SU-DHL-6 (cell line): ENCODE measurements at regions not wholly inside any gene's neighbourhood (a gene's known extent, or its start where the extent isn't known, plus 50 kb on each side); places are given as distances from the start of the nearest gene placed in this dataset.

ENCODE experiments used
- H2AFZ ChIP-seq: fragments of 200-600 bp; sonication (generic); 2 replicates; pipeline ENCODE4 v1.6.1; 2014; ENCODE audit warnings: low read depth, mild to moderate bottlenecking, moderate library complexity, mixed read lengths, antibody characterized with exemption, low read length; ENCODE audit not compliant: severe bottlenecking
- H3F3A ChIP-seq: fragments of 200-600 bp; shearing (Covaris generic); 2 replicates; pipeline ENCODE4 v1.6.0; 2016; ENCODE audit warnings: antibody characterized with exemption, mild to moderate bottlenecking; ENCODE audit not compliant: insufficient read depth
- H3K27ac ChIP-seq: fragments of 200-600 bp; sonication (generic); 2 replicates; pipeline ENCODE4 v1.5.1; 2016; ENCODE audit warnings: low read depth, mild to moderate bottlenecking, low read length, moderate library complexity, mixed read lengths
- H3K27me3 ChIP-seq: fragments of 200-600 bp; sonication (generic), shearing (Covaris generic); 2 replicates; pipeline ENCODE4 v1.6.0; 2014; ENCODE audit warnings: mild to moderate bottlenecking, low read length
- H3K36me3 ChIP-seq: fragments of 200-600 bp; sonication (generic); 2 replicates; pipeline ENCODE4 v1.6.1; 2014; ENCODE audit warnings: mild to moderate bottlenecking, low read length, mixed read lengths
- H3K4me2 ChIP-seq: fragments of 300-600, 200-600 bp; shearing (Covaris generic), sonication (generic); 2 replicates; pipeline ENCODE4 v1.6.0; 2014; ENCODE audit warnings: low read length, low read depth, mild to moderate bottlenecking; ENCODE audit not compliant: poor library complexity, severe bottlenecking
- H3K4me3 ChIP-seq: fragments of 200-600 bp; sonication (generic); 2 replicates; pipeline ENCODE4 v1.5.1; 2014; ENCODE audit warnings: antibody characterized with exemption, low read length, mild to moderate bottlenecking, mixed read lengths; ENCODE audit not compliant: insufficient read depth, poor library complexity, severe bottlenecking
- H3K79me2 ChIP-seq: fragments of 200-600 bp; sonication (generic); 2 replicates; pipeline ENCODE4 v1.6.1; 2014; ENCODE audit warnings: mild to moderate bottlenecking, low read length, moderate library complexity; ENCODE audit not compliant: insufficient read depth
- H3K9ac ChIP-seq: fragments of 200-600 bp; sonication (generic); 2 replicates; pipeline ENCODE4 v1.7.0; 2014; ENCODE audit warnings: mild to moderate bottlenecking, low read length
- H3K9me2 ChIP-seq: fragments of 200-600 bp; sonication (generic); replicated peaks from 2 replicates; pipeline ENCODE4 v1.6.1; 2014; ENCODE audit warnings: low read length; ENCODE audit not compliant: insufficient read depth
- H3K9me3 ChIP-seq: fragments of 200-600 bp; sonication (generic); 2 replicates; pipeline ENCODE4 v1.6.1; 2014; ENCODE audit warnings: low read length, mixed read lengths; ENCODE audit not compliant: insufficient read depth
- H4K20me1 ChIP-seq: fragments of 200-600 bp; sonication (generic); 2 replicates; pipeline ENCODE4 v1.6.1; 2014; ENCODE audit warnings: low read depth, mild to moderate bottlenecking, antibody characterized with exemption, low read length, moderate library complexity, mixed read lengths
- CTCF ChIP-seq: fragments of 200-600 bp; sonication (generic); IDR thresholded peaks from one replicate; pipeline ENCODE4 v1.5.1; 2017; ENCODE audit warnings: antibody characterized with exemption, mild to moderate bottlenecking, low read length, moderate library complexity; ENCODE audit not compliant: insufficient read depth, poor library complexity, severe bottlenecking
- EZH2phosphoT487 ChIP-seq: fragments of 200-600 bp; sonication (generic), shearing (Covaris generic); conservative IDR thresholded peaks from 2 replicates; pipeline ENCODE4 v1.6.1; 2018; ENCODE audit warnings: mild to moderate bottlenecking, antibody characterized with exemption, low read length, moderate library complexity, mixed read lengths

- TF ChIP-seq EZH2phosphoT487, result no peak
- no peak for TF ChIP-seq CTCF
- no peaks in the 10 kb centered on the region for H3K36me3 ChIP-seq
- H4K20me1 ChIP-seq, result no peaks in the 10 kb centered on the region
- H3F3A ChIP-seq, result no peaks in the 10 kb centered on the region
- no peak overlapping the region for H3K4me2 ChIP-seq
- H3K27me3 ChIP-seq, result no peaks in the 10 kb centered on the region
- no peak overlapping the region for H2AFZ ChIP-seq
- H3K9ac ChIP-seq, result no peak overlapping the region
- H3K27ac ChIP-seq, result no peak overlapping the region
- H3K9me2 ChIP-seq, result no peaks in the 10 kb centered on the region
- H3K79me2 ChIP-seq, result no peaks in the 10 kb centered on the region
- H3K4me3 ChIP-seq, result no peak overlapping the region
- H3K9me3 ChIP-seq, result no peaks in the 10 kb centered on the region
Measured at GRCh38 chrX:30955687-30956086, 66.6 kb upstream of the TAB3 start.

GRCh38 chrX:30951003-30951402, 61.9 kb upstream of the TAB3 start:
- H3K4me2 ChIP-seq, result no peak overlapping the region
- no peaks in the 10 kb centered on the region for H3K27me3 ChIP-seq
- H3K9me3 ChIP-seq, result no peaks in the 10 kb centered on the region
- TF ChIP-seq EZH2phosphoT487 (no peak), CTCF (no peak)
- no peaks in the 10 kb centered on the region for H3F3A ChIP-seq
- H3K9ac ChIP-seq, result no peak overlapping the region
- no peak overlapping the region for H2AFZ ChIP-seq
- H3K4me3 ChIP-seq, result no peak overlapping the region
- H3K27ac ChIP-seq, result no peak overlapping the region
- no peaks in the 10 kb centered on the region for H3K9me2 ChIP-seq
- no peaks in the 10 kb centered on the region for H3K36me3 ChIP-seq
- H3K79me2 ChIP-seq, result no peaks in the 10 kb centered on the region
- H4K20me1 ChIP-seq, result no peaks in the 10 kb centered on the region

- Histone ChIP-seq H4K20me1 (no peaks in the 10 kb centered on the region), H3K27ac (no peak overlapping the region), H3K9me2 (no peaks in the 10 kb centered on the region), H3K9ac (no peak overlapping the region), H3K27me3 (no peaks in the 10 kb centered on the region), H3K4me2 (no peak overlapping the region), H2AFZ (no peak overlapping the region), H3K79me2 (no peaks in the 10 kb centered on the region), H3F3A (no peaks in the 10 kb centered on the region), H3K4me3 (no peak overlapping the region), H3K9me3 (no peaks in the 10 kb centered on the region), H3K36me3 (no peaks in the 10 kb centered on the region)
- TF ChIP-seq CTCF, result no peak
- no peak for TF ChIP-seq EZH2phosphoT487
Measured at GRCh38 chrX:30950391-30950790, 61.3 kb upstream of the TAB3 start.

GRCh38 chrX:30949554-30949953, 60.5 kb upstream of the TAB3 start:
- H3K27me3 ChIP-seq, result no peaks in the 10 kb centered on the region

More at GRCh38 chrX:30949554-30949953, 60.5 kb upstream of the TAB3 start:
- TF ChIP-seq CTCF, result no peak
- no peak for TF ChIP-seq EZH2phosphoT487
- H3K4me2 ChIP-seq, result no peak overlapping the region
- H4K20me1 ChIP-seq, result no peaks in the 10 kb centered on the region
- H2AFZ ChIP-seq, result no peak overlapping the region
- no peak overlapping the region for H3K27ac ChIP-seq
- no peaks in the 10 kb centered on the region for H3K36me3 ChIP-seq
- no peak overlapping the region for H3K4me3 ChIP-seq
- H3F3A ChIP-seq, result no peaks in the 10 kb centered on the region
- H3K9ac ChIP-seq, result no peak overlapping the region
- no peaks in the 10 kb centered on the region for H3K9me3 ChIP-seq
- H3K9me2 ChIP-seq, result no peaks in the 10 kb centered on the region
- no peaks in the 10 kb centered on the region for H3K79me2 ChIP-seq
